ENCODE measurements at regions not wholly inside any gene's neighbourhood (a gene's known extent, or its start where the extent isn't known, plus 50 kb on each side); places are given as distances from the start of the nearest gene placed in this dataset.

DNA sequence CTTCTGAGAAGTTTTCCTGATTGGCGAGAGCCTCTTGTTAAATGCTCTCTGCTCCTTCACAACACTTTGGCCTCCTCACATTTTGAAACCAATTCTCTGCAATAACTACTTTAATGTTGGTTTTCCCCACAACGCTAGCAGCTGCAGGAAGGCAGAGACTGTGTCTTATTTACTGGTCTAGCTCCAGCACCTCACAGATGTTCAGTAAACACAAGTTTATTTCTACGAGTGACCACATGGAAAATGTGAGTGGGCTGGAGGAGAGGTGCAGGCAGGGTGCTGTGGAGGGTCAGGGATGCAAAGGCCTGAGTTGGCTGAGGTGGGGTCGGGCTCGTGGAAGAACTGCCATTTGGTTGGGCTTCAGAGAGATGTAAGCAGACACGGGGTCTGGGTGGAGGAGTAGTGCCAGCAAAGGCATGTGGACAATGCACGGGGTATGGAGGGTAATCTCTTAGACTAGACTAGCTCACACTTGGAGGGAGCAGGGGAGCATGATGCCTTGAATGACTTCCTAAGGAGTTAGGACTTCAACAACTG lies 117.4 kb upstream of the RTL1 start:
- TF ChIP-seq, protein P1, sequence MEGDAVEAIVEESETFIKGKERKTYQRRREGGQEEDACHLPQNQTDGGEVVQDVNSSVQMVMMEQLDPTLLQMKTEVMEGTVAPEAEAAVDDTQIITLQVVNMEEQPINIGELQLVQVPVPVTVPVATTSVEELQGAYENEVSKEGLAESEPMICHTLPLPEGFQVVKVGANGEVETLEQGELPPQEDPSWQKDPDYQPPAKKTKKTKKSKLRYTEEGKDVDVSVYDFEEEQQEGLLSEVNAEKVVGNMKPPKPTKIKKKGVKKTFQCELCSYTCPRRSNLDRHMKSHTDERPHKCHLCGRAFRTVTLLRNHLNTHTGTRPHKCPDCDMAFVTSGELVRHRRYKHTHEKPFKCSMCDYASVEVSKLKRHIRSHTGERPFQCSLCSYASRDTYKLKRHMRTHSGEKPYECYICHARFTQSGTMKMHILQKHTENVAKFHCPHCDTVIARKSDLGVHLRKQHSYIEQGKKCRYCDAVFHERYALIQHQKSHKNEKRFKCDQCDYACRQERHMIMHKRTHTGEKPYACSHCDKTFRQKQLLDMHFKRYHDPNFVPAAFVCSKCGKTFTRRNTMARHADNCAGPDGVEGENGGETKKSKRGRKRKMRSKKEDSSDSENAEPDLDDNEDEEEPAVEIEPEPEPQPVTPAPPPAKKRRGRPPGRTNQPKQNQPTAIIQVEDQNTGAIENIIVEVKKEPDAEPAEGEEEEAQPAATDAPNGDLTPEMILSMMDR (conservative IDR thresholded peaks at IDR 0.05; ENCODE audit: low read depth, low read length), result no peak
- no peak for TF ChIP-seq EZH2 (IDR thresholded peaks at IDR 0.05; ENCODE audit: borderline replicate concordance, low read depth, low read length, poor library complexity, severe bottlenecking)

Data from A673 (cell line).